K562 (cell line): ENCODE measurements at regions not wholly inside any gene's neighbourhood (a gene's known extent, or its start where the extent isn't known, plus 50 kb on each side); places are given as distances from the start of the nearest gene placed in this dataset.

ENCODE experiments used
- ATAC-seq: fragments of 200-7000 bp; cut with Tn5 transposase; 3 replicates; pipeline ENCODE4 v1.9.1; 2020; ENCODE audit warnings: moderate library complexity
- BruUV-seq: library from RNA; stranded (reverse); fragments of 400-500 nt; replicated peaks from 2 replicates; lab custom pipeline; 2021; lab: Mats Ljungman, UMichigan
- CTCF ChIA-PET: fragments of 300-600 bp; formaldehyde crosslinking; extraction: SDS; loops from one replicate; lab custom pipeline; 2021; ENCODE audit warnings: low intra/inter-chr PET ratio; lab: Yijun Ruan, JAX
- POLR2A ChIA-PET: fragments of 300-600, 350-650 bp; sonication (Branson Sonifier 250); formaldehyde crosslinking; extraction: SDS; loops from one replicate; lab custom pipeline; 2021; ENCODE audit warnings: antibody characterized with exemption, inconsistent platforms; lab: Yijun Ruan, JAX
- DNase-seq, 4 experiments: peaks; one replicate each; pipeline versions ENCODE4 v3.0.0 to v3.0.0-alpha.2; 2011 to 2018; ENCODE audit warnings: low spot score in 3 of 4, mixed read lengths in 3 of 4; ENCODE audit errors: extremely low read depth in 1 of 4
- FAIRE-seq: peaks from 2 replicates; lab custom pipeline; 2011; peaks lifted over from hg19 to GRCh38; lab: Jason Lieb, UNC
- H2AFZ ChIP-seq: 2 replicates; pipeline ENCODE4 v1.6.0; 2011; ENCODE audit warnings: low read depth, low read length, control low read depth, inconsistent platforms
- H3K27ac ChIP-seq: fragments of 200-600 bp; 3 replicates; pipeline ENCODE4 v1.8.0; 2011; ENCODE audit warnings: low read depth, mild to moderate bottlenecking, control low read depth, inconsistent platforms, low read length, moderate library complexity, mixed read lengths; ENCODE audit errors: extremely low read depth
- H3K27me3 ChIP-seq, 2 experiments: fragments of 300-600 bp in 1 of 2; 2 replicates in 1 of 2; 3 replicates in 1 of 2; pipeline versions ENCODE4 v1.6.0 to v1.8.0; 2011; ENCODE audit warnings: inconsistent platforms in 2 of 2, low read length in 2 of 2, mild to moderate bottlenecking in 1 of 2, mixed read lengths in 1 of 2, moderate library complexity in 1 of 2; ENCODE audit not compliant: control insufficient read depth in 2 of 2, insufficient read depth in 2 of 2
- H3K36me3 ChIP-seq: fragments of 300-600 bp; 3 replicates; pipeline ENCODE4 v1.8.0; 2011; ENCODE audit warnings: mild to moderate bottlenecking, low read length, inconsistent platforms; ENCODE audit not compliant: control insufficient read depth, insufficient read depth
- H3K4me1 ChIP-seq, 2 experiments: fragments of 200-600 bp in 1 of 2; replicated peaks in 1 of 2; 2 replicates in 1 of 2; 3 replicates in 1 of 2; pipeline versions ENCODE4 v1.5.1 to v1.8.0; 2011; ENCODE audit warnings: inconsistent platforms in 2 of 2, low read length in 2 of 2, mild to moderate bottlenecking in 1 of 2, mixed read lengths in 1 of 2, moderate library complexity in 1 of 2; ENCODE audit not compliant: control insufficient read depth in 2 of 2, insufficient read depth in 2 of 2
- H3K4me2 ChIP-seq: 2 replicates; pipeline ENCODE4 v1.6.1; 2011; ENCODE audit warnings: low read length, control low read depth, inconsistent platforms, mixed read lengths; ENCODE audit not compliant: insufficient read depth
- H3K4me3 ChIP-seq: fragments of 200-600 bp; sonication (generic), shearing (Covaris generic); 2 replicates; pipeline ENCODE4 v1.5.1; 2016; ENCODE audit warnings: control low read depth, inconsistent platforms
- H3K79me2 ChIP-seq: fragments of 200-600 bp; 3 replicates; pipeline ENCODE4 v1.8.0; 2011; ENCODE audit warnings: low read length, inconsistent platforms; ENCODE audit not compliant: control insufficient read depth, insufficient read depth
- H3K9ac ChIP-seq, 2 experiments: 2 replicates each; pipeline versions ENCODE4 v1.6.0 to v1.6.1; 2011; ENCODE audit warnings: low read depth in 2 of 2, low read length in 2 of 2, control low read depth in 1 of 2, inconsistent platforms in 1 of 2, mild to moderate bottlenecking in 1 of 2, mixed read lengths in 1 of 2; ENCODE audit not compliant: insufficient read depth in 1 of 2
- H3K9me1 ChIP-seq: one replicate; pipeline ENCODE4 v1.6.0; 2011; ENCODE audit warnings: inconsistent platforms, mild to moderate bottlenecking, low read length, moderate library complexity; ENCODE audit not compliant: control insufficient read depth, insufficient read depth
- H3K9me3 ChIP-seq: replicated peaks from 2 replicates; pipeline ENCODE4 v1.5.1; 2011; ENCODE audit warnings: low read depth, low read length, inconsistent platforms; ENCODE audit not compliant: control insufficient read depth, insufficient read depth
- H4K20me1 ChIP-seq: replicated peaks from 2 replicates; pipeline ENCODE4 v1.6.1; 2011; ENCODE audit warnings: low read length, inconsistent platforms, mixed read lengths; ENCODE audit not compliant: control insufficient read depth, insufficient read depth
- EP400 ChIP-seq: fragments of 450-650 bp; IDR thresholded peaks from 2 replicates; pipeline ENCODE4 v1.6.1; 2017; ENCODE audit warnings: antibody characterized with exemption, mild to moderate bottlenecking, moderate library complexity
- JUND ChIP-seq, 2 experiments: IDR thresholded peaks; 2 replicates in 1 of 2; 3 replicates in 1 of 2; pipeline ENCODE4 v1.6.1; 2011; ENCODE audit warnings: borderline replicate concordance in 2 of 2, low read depth in 2 of 2, low read length in 2 of 2, improper control_type of control experiment in 1 of 2, missing biosample characterization in 1 of 2, missing genetic modification characterization in 1 of 2, missing genetic modification reagents in 1 of 2
- MTA1 ChIP-seq: fragments of 450-650 bp; IDR thresholded peaks from 2 replicates; pipeline ENCODE4 v1.6.1; 2017; ENCODE audit warnings: borderline replicate concordance
- SIN3A ChIP-seq, 2 experiments: fragments of 150-350 bp in 1 of 2; IDR thresholded peaks; 2 replicates each; pipeline ENCODE4 v1.6.1; 2011 to 2016; ENCODE audit warnings: borderline replicate concordance in 2 of 2, low read depth in 2 of 2, low read length in 2 of 2, mild to moderate bottlenecking in 2 of 2, moderate library complexity in 2 of 2; ENCODE audit not compliant: control insufficient read depth in 1 of 2
- TAF9B ChIP-seq: fragments of 450-650 bp; IDR thresholded peaks from 2 replicates; pipeline ENCODE4 v1.6.1; 2018; ENCODE audit warnings: mild to moderate bottlenecking; ENCODE audit not compliant: partially characterized antibody
- TEAD4 ChIP-seq, 2 experiments: sonication (generic) in 1 of 2; formaldehyde crosslinking in 1 of 2; IDR thresholded peaks; 2 replicates each; pipeline versions ENCODE4 v1.6.1 to v1.8.0; 2012 to 2022; ENCODE audit warnings: borderline replicate concordance in 1 of 2, inconsistent platforms in 1 of 2, low read length in 1 of 2, mild to moderate bottlenecking in 1 of 2, missing genetic modification reagents in 1 of 2
- WGBS: fragments of 100-300 bp; shearing (Covaris generic); methylation state at CpG from one replicate; pipeline ENCODE4 v1.1.6; 2016; ENCODE audit warnings: low coverage, mixed read lengths; ENCODE audit not compliant: insufficient coverage; ENCODE audit errors: missing lambda C conversion rate; 5-methylcytosine and 5-hydroxymethylcytosine counted together
- in situ Hi-C: fragments of 300-500 bp; cut with MboI; formaldehyde crosslinking; loops from 4 replicates; pipeline ENCODE4 v1.15.0; 2018; ENCODE audit warnings: inconsistent platforms, mixed read lengths
- intact Hi-C: fragments of 100-400 bp; cut with micrococcal nuclease; formaldehyde crosslinking; loops from 2 replicates; pipeline ENCODE4 v1.14.2; 2022
- TF ChIP-seq, protein P1 (sequence below): fragments of 450-650 bp; formaldehyde crosslinking; IDR thresholded peaks from 2 replicates; pipeline ENCODE4 v1.4.0; 2020; ENCODE audit warnings: mild to moderate bottlenecking, moderate library complexity
- TF ChIP-seq, protein P2 (sequence below): sonication (generic); formaldehyde crosslinking; IDR thresholded peaks from 2 replicates; pipeline ENCODE4 v1.5.0; 2020; ENCODE audit warnings: missing genetic modification reagents
- TF ChIP-seq, protein P3 (sequence below): fragments of 450-650 bp; IDR thresholded peaks from 2 replicates; pipeline ENCODE4 v1.7.0; 2016; ENCODE audit warnings: borderline replicate concordance

DNA sequence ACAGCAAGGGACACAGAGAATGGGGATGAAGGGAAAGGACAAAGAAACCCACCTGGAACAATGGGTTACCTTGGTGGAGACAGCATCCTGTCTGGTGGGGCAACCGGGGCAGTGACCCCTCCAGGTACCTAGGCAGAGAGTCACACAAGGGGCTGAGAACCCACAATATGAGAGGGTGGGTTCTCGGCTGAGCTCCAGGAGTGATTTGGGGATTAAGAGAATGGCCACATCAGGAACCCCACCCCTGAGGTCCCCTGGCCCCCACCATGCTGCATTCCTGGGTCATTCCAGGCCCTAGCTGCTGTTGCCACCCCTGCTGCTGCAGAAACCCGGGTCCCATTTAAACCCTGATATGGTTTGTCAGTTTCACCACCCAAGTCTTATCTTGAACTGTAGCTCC lies 172.3 kb downstream of the RTP5 start:
- Histone ChIP-seq H3K79me2 (no peaks in the 10 kb centered on the region), H3K9ac (no peak overlapping the region), H3K27ac (no peak overlapping the region), H3K9me3 (0 out of 2 replicates have a peak, but pooled peaks cover 1% of the 10 kb centered on the region), H3K9me1 (no peaks in the 10 kb centered on the region), H4K20me1 (no peaks in the 10 kb centered on the region), H3K36me3 (no peaks in the 10 kb centered on the region), H3K4me1 (peaks cover 0 to 6% of the 10 kb centered on the region in 2 experiments; a peak in 2 of 5 replicates), H3K4me3 (no peak overlapping the region), H2AFZ (no peak overlapping the region), H3K4me2 (no peak overlapping the region), H3K27me3 (peaks cover 19 to 37% of the 10 kb centered on the region in 2 experiments; a peak in 4 of 5 replicates)
- TF ChIP-seq JUND (IDR thresholded peaks at IDR 0.05; ENCODE audit: borderline replicate concordance, low read depth, low read length), result no peak
- no peak for TF ChIP-seq JUND (tag; IDR thresholded peaks at IDR 0.05; ENCODE audit: borderline replicate concordance, low read depth, low read length)
- TF ChIP-seq, protein P1, sequence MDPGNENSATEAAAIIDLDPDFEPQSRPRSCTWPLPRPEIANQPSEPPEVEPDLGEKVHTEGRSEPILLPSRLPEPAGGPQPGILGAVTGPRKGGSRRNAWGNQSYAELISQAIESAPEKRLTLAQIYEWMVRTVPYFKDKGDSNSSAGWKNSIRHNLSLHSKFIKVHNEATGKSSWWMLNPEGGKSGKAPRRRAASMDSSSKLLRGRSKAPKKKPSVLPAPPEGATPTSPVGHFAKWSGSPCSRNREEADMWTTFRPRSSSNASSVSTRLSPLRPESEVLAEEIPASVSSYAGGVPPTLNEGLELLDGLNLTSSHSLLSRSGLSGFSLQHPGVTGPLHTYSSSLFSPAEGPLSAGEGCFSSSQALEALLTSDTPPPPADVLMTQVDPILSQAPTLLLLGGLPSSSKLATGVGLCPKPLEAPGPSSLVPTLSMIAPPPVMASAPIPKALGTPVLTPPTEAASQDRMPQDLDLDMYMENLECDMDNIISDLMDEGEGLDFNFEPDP (CRISPR knock-in tag), result no peak
- TF ChIP-seq, protein P2, sequence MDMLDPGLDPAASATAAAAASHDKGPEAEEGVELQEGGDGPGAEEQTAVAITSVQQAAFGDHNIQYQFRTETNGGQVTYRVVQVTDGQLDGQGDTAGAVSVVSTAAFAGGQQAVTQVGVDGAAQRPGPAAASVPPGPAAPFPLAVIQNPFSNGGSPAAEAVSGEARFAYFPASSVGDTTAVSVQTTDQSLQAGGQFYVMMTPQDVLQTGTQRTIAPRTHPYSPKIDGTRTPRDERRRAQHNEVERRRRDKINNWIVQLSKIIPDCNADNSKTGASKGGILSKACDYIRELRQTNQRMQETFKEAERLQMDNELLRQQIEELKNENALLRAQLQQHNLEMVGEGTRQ (CRISPR knock-in tag), result no peak
- TF ChIP-seq, protein P3, sequence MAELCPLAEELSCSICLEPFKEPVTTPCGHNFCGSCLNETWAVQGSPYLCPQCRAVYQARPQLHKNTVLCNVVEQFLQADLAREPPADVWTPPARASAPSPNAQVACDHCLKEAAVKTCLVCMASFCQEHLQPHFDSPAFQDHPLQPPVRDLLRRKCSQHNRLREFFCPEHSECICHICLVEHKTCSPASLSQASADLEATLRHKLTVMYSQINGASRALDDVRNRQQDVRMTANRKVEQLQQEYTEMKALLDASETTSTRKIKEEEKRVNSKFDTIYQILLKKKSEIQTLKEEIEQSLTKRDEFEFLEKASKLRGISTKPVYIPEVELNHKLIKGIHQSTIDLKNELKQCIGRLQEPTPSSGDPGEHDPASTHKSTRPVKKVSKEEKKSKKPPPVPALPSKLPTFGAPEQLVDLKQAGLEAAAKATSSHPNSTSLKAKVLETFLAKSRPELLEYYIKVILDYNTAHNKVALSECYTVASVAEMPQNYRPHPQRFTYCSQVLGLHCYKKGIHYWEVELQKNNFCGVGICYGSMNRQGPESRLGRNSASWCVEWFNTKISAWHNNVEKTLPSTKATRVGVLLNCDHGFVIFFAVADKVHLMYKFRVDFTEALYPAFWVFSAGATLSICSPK, result no peak
- no peak for TF ChIP-seq MTA1
- no peak for TF ChIP-seq TAF9B
- TF ChIP-seq EP400, result no peak
- no peak for TF ChIP-seq SIN3A (IDR thresholded peaks at IDR 0.05; ENCODE audit: borderline replicate concordance in 2 of 2, control insufficient read depth in 1 of 2, low read depth in 2 of 2, low read length in 2 of 2)
- no peak for TF ChIP-seq TEAD4 (IDR thresholded peaks at IDR 0.05; ENCODE audit: low read length)
- no peak for TF ChIP-seq TEAD4 (CRISPR knock-in tag; IDR thresholded peaks at IDR 0.05; ENCODE audit: borderline replicate concordance)
- FAIRE-seq, result no peak
- no TSS peak for BruUV-seq
- POLR2A ChIA-PET, result interaction anchor here (1.0 kb wide), 1 partner anchor 14 kb away, joined by 4 read pairs; no protein-coding TSS in a partner anchor
- intact Hi-C loops (no loop called here), in situ Hi-C loops (no loop called here)
- CTCF ChIA-PET, result no interaction called here
- DNase-seq, result no peak
- ATAC-seq, result no peak
- WGBS, result 0% methylated on average over 3 of the region's 3 CpGs
